Lower lobe of right lung (tissue), 2 donors: ENCODE measurements at regions not wholly inside any gene's neighbourhood (a gene's known extent, or its start where the extent isn't known, plus 50 kb on each side); places are given as distances from the start of the nearest gene placed in this dataset.

Experiments
- ATAC-seq, 2 donors: fragments of 200-7000 bp; cut with Tn5 transposase; one replicate each; pipeline ENCODE4 v1.9.1; 2020 to 2022; ENCODE audit warnings: mild to moderate bottlenecking in 2 of 2, moderate library complexity in 2 of 2
- DNase-seq: peaks from one replicate; pipeline ENCODE4 v3.0.0-alpha.2; 2020
- H3K27ac ChIP-seq: fragments of 200-600 bp; one replicate; pipeline ENCODE4 v1.8.0; 2022
- H3K27me3 ChIP-seq: fragments of 200-600 bp; one replicate; pipeline ENCODE4 v1.8.0; 2022; ENCODE audit warnings: low read depth
- H3K36me3 ChIP-seq: fragments of 200-600 bp; one replicate; pipeline ENCODE4 v1.8.0; 2022; ENCODE audit warnings: mild to moderate bottlenecking
- H3K4me1 ChIP-seq: fragments of 200-600 bp; one replicate; pipeline ENCODE4 v1.8.0; 2022
- H3K4me3 ChIP-seq: fragments of 200-600 bp; one replicate; pipeline ENCODE4 v1.8.0; 2022; ENCODE audit warnings: mild to moderate bottlenecking
- H3K9me3 ChIP-seq: fragments of 200-600 bp; one replicate; pipeline ENCODE4 v1.8.0; 2022
- CTCF ChIP-seq: fragments of 200-600 bp; IDR thresholded peaks from one replicate; pipeline ENCODE4 v1.8.0; 2022; ENCODE audit warnings: antibody characterized with exemption, mild to moderate bottlenecking
- intact Hi-C: fragments of 100-400 bp; cut with DNase I; formaldehyde crosslinking; loops from one replicate; pipeline ENCODE4 v1.11.0; 2022
- donor health status: DM: no; HTN: yes; CAD: no; lungs with severe emphysema.

- Histone ChIP-seq H3K27me3 (no peaks in the 10 kb centered on the region), H3K36me3 (no peaks in the 10 kb centered on the region), H3K4me3 (no peak overlapping the region), H3K27ac (no peak overlapping the region), H3K4me1 (no peaks in the 10 kb centered on the region), H3K9me3 (no peaks in the 10 kb centered on the region)
- no peak for ATAC-seq
- intact Hi-C loops = no loop called here
- TF ChIP-seq CTCF = no peak
- no peak for DNase-seq
Measured at GRCh38 chr6:159470397-159470796, 222.6 kb downstream of the SOD2 start.

GRCh38 chr6:159469443-159469842, 223.6 kb downstream of the SOD2 start:
- no peaks in the 10 kb centered on the region for H3K36me3 ChIP-seq
- ATAC-seq (no peak), DNase-seq (no peak)
- no peak for TF ChIP-seq CTCF
- intact Hi-C loops = no loop called here
- no peak overlapping the region for H3K27ac ChIP-seq
- no peaks in the 10 kb centered on the region for H3K4me1 ChIP-seq
- H3K27me3 ChIP-seq = no peaks in the 10 kb centered on the region
- no peaks in the 10 kb centered on the region for H3K9me3 ChIP-seq
- H3K4me3 ChIP-seq = no peak overlapping the region

GRCh38 chr6:159468994-159469393, 224.0 kb downstream of the SOD2 start:
- H3K4me1 ChIP-seq = no peaks in the 10 kb centered on the region
- no peak overlapping the region for H3K4me3 ChIP-seq
- DNase-seq (no peak), ATAC-seq (no peak)
- H3K27me3 ChIP-seq = no peaks in the 10 kb centered on the region
- H3K27ac ChIP-seq = no peak overlapping the region
- intact Hi-C loops = no loop called here
- H3K9me3 ChIP-seq = no peaks in the 10 kb centered on the region
- TF ChIP-seq CTCF = no peak
- no peaks in the 10 kb centered on the region for H3K36me3 ChIP-seq

- no peak for TF ChIP-seq CTCF
- intact Hi-C loops = no loop called here
Measured at GRCh38 chr6:159467473-159468041, 225.5 kb downstream of the SOD2 start.

GRCh38 chr6:159466926-159467325, 226.1 kb downstream of the SOD2 start:
- Histone ChIP-seq H3K27me3 (no peaks in the 10 kb centered on the region), H3K9me3 (no peaks in the 10 kb centered on the region), H3K4me1 (no peaks in the 10 kb centered on the region), H3K27ac (no peak overlapping the region), H3K36me3 (no peaks in the 10 kb centered on the region), H3K4me3 (no peak overlapping the region)
- intact Hi-C loops = no loop called here
- DNase-seq (no peak), ATAC-seq (no peak)
- no peak for TF ChIP-seq CTCF

More at GRCh38 chr6:159467473-159468041, 225.5 kb downstream of the SOD2 start:
- ATAC-seq (no peak), DNase-seq (no peak)
- Histone ChIP-seq H3K4me1 (no peaks in the 10 kb centered on the region), H3K27ac (no peak overlapping the region), H3K27me3 (no peaks in the 10 kb centered on the region), H3K9me3 (no peaks in the 10 kb centered on the region), H3K36me3 (no peaks in the 10 kb centered on the region), H3K4me3 (no peak overlapping the region)

- Histone ChIP-seq H3K27me3 (no peaks in the 10 kb centered on the region), H3K27ac (no peak overlapping the region), H3K4me3 (no peak overlapping the region), H3K9me3 (no peaks in the 10 kb centered on the region), H3K4me1 (no peaks in the 10 kb centered on the region), H3K36me3 (no peaks in the 10 kb centered on the region)
- DNase-seq = no peak
- intact Hi-C loops = no loop called here
- ATAC-seq = no peak
- TF ChIP-seq CTCF = no peak
Measured at GRCh38 chr6:159464816-159465215, 228.2 kb downstream of the SOD2 start.
